ENCODE measurements at regions not wholly inside any gene's neighbourhood (a gene's known extent, or its start where the extent isn't known, plus 50 kb on each side); places are given as distances from the start of the nearest gene placed in this dataset.
A peak's percentile ranks its signal among the peaks of the same experiment; 100 is the strongest.

DNA sequence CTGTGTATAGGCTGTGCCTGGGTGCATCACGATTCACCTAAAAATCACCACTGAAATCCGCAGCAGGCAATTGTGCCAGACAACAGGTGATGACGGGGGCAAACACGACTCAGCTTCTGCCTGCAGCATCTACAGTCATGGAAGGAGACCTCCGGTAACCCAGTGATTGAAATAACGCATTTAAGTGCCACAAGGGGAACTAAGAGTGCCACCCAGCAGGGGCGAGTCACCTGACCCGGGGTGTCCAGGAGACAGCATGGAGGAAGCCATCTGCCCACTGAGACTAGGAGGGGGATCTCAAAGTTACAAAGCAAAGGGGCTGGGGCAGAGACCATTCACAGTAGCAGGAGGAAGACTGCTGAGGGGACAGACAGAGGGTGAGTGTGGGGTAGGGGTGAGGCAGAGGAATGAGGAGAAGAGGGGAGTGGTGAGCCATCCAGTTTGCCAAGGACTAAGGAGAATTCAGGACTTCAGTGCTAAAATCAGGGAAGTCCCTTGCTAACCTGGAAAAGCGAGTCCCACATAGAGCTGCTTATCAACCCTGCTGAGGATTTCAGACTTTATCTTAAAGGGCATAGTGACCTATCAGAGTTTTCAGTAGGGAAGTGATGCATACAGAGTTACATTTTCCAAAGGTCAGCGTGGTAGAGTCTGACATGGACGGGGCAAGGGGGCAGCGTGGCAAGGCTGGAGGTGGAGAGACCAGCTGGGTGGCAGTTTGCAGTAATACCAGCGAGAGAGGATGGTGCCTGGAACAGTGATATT lies 256.7 kb upstream of the HES1 start:
- DNase-seq: no peak

DNA sequence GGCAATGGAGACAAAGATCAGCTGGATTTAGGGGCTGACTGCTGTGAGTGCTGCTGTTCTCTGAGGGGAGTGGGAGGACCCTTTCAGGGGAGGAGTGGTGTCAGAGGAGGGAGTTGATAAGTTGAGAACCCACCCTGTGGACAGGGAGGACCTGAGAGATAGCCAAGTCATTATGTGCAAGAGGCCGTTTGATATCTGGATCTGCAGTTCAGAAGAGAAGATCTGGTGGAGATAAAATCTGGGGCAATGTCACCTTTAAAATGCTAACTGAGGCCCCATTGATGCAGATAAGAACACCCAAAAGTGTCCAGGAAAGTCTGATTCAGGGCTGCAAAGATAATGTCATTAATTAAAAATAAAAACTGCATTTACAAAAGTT lies 256.1 kb upstream of the HES1 start:
- DNase-seq: no peak

DNA sequence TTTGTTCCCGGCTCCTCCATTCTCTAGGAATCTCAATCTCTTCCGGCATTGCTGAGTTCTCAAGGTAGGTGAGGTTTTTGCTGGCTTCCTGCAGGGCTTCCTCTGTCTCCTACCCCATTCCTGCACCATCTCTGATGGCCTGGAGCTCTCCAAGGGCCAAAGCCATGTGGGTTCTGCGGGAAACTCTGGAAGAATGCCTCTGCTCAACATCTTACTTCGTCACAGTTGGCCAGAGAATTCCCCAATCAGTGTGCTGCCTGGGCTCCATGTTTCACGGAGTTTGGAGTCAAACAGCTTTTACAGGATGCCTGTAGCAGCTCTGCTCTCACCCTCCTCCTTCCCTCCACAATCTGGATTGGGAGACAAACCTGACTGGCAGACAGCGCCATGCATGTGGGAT lies 253.9 kb upstream of the HES1 start:
- DNase-seq: no peak

DNA sequence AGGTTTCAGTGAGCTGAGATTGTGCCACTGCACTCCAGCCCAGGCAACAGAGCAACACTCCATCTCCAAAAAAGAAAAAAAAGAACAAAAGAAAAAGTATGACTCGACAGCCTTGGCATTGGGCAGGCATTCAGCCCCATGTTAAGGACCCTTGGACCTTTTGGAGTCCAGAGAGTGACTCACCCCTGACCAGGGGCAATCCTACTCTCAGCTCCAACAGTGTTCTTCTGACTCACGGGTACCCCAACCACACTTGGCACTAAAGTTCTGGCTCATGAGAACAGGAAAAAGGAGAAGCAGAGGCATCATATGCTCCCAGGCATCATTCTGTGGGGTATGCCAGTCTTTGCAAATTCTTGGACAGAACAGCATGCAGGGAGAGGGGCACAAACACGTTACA lies 252.4 kb upstream of the HES1 start:
- no peak for DNase-seq

DNA sequence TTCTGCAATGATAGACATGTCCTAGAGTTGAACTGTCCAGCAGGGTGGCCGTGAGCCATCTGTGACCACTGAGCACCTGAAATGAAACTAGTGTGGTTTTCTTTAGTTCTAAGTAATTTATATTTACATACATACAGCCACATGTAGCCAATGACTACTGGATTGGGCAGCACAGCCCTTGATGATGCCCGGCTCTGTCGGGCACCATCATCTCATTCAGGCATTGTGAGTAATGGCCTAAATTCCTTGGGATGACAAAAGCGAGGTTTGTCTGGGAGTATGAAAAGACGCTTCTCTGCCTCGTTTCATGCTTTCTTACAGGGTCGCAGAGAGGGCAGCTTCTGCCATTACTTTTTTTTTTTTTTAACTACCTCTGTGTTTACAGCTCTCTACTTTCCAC lies 251.9 kb upstream of the HES1 start:
- DNase-seq: peak; percentile 66

DNA sequence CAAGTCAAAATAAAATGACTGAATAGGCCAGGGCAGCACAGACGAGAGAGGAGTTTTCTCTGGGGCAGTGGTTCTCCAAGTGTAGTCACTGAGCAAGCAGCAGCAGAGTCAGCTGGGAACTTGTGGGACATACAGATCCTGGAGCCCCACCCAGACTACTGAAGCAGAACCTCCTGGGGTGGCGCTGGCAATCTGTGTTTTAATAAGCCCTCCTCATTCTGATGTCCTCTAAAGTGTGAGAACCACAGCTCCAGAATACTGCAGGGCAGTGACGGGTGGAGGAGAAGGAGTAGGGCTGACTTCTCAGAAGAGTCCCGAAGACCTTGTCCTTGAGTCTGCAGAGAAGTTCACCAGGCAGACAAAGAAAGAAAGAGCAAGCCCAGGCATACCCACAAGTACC lies 251.3 kb upstream of the HES1 start:
- DNase-seq: no peak

DNA sequence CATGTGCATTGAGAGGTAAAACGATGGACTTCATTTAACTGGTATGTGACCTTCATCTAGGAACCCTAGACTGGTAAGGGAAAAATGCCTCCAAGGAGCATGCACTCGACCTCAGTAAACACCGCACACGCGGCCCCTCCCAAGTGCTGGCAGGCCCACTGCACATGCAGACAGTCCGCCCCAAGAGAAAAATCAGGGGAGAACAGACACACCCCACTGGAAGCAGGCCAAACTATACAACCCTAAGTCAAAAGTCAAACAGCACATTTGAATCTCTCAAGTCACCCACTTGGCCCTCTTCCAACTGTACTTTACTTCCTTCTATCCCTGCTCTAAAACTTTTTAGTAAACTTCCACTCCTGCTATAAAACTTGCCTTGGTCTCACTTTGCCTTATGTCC lies 250.1 kb upstream of the HES1 start:
- no peak for DNase-seq

DNA sequence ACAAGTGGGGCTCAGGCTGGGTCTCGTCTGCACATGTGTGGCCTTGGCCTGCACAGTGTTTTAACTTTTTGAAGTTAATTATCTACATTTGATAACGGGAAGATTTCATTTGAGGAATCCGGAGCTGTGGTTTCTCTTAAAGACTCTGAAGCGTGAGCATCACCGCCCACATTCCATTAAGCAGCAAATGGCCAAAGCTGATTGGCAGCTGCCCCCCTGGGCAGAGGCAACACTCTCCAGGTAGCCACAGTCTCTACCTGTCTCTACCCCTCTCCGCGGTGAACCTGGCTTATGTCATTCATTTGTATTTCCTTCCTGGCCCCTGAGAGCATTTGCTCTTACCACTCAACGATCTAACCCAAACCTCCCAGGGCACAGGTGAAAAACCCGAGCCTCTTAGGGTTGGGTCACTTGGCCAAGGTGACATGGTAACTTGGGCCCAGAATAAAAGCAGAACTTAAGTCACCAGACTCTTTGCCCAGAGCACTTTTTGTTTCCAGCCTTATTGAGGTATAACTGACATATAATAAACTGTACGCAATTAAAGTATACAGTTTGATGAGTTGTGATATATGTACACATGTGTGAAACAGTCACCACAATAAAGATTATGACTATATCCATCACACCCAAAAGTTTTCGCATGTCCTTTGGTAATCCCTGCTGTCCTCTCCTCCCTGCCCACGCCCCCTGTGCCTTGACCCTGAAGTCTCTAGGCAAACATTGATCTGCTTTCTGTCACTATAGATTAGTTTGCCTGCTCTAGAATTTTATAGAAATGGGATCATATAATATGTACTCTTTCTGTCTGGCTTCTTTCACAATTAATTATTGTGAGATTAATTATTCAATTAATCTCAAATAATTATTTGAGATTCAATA lies 245.7 kb upstream of the HES1 start:
- no peak for DNase-seq

DNA sequence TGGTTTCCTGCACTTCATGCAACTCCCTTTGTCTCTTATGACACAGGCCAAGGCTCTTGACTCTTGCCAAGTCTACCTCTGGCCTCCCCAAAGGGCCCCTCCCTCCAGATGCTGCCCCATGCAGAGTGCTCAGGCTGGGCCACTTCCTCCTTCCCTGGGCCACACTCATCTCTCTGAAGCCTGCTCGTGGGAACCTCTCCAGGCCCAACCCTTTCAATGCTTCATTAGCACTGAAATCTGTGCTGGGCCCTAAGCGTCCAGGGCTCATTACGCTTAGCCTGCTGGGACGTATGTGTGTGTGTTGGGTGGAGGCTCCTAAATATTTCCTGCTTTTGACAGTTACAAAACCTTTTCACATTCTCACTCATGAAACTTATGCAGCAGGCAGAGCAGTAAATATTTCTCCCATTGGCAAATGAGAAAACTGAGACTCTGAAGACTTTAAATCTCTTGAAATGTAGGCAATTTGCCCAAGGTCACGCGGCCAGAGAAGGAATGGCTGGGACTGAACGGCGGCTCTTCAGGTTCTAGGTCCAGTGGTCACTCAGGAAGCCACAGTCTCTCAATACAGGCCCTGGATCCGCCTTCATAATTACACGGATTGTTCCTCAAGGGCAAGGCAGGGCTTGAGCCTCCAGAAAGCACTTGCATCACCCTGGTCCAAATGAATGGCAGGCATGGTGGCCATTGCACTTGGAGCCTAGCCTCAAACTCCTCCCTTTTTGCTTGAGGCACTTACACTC lies 241.7 kb upstream of the HES1 start:
- peak; percentile 38 for DNase-seq

DNA sequence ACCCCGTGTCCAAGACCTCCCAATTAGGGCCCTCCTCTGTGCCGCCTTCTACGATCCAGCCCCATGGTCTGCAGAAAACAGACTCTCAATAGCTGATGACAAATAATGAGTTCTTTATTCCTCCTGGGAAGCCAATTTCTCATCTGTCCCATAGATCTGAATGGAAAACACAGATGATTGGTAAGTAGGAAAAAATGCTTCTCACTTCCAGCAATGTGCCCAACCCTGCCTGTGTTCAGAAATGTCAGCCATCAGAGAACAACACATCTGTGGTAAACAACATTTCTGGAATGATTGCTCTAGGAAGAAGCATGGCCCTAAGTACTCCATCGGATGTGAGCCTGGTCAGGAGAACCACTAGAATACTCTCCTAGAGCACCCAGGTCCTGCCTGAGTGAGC lies 240.5 kb upstream of the HES1 start:
- no peak for DNase-seq

DNA sequence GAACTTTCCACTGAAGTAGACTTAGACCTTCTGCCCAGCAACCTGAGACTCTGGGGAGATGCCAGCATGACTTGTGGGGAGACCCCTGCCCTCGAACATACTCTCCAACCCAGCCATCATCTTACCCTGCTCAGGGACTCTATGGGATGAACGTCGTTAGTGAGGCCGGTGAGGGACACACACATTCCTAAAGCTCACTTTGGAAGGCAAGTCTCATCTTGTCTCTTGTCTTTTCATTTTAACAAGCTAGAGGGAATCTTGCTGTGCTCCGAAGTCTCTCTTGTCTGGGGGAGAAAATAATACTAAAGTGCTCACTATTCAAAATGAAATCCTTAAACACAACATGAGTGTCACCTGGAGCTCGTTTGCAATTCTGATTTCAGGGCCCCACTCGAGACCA lies 239.5 kb upstream of the HES1 start:
- no peak for DNase-seq

DNA sequence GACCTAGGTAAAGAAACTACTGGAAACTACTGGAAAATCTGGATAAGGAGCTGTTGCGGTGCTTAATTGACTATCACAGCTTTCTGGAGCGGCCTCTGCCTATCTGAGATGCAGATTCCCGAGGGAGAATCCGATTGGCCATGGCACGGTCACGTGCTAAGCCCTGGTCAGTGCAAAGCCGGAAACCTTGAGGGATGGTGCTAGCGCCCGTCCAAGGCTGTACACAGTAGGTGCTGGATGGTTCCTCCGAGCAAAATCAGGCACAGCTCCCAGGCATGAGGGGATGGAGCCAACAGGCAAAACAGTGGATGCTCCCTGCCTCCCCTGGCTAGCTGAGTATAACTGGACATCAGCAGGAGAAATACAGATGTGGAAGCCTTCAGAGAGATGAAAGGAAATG lies 238.7 kb upstream of the HES1 start:
- DNase-seq: peak; percentile 46

DNA sequence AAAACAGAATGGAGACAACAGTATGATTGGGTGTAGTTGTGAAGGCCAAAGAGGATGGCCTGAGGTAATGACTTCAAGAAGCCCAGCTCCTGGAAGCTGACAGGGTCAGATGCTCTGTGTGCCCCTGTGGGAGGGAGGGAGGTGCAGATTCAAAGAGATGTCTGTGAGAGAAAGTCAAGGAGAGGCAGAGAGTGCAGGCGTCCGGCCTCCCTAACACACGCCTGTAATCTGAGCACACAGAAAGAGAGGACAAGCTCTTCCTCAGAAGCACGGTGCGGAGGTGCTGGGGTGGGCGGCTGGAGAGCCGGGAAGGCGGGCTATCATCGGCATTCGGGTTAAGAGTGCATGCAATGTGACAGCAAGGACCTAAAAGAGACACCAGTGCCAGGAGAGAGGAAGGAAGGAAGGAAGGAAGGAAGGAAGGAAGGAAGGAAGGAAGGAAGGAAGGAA lies 238.2 kb upstream of the HES1 start:
- peak; percentile 42 for DNase-seq

DNA sequence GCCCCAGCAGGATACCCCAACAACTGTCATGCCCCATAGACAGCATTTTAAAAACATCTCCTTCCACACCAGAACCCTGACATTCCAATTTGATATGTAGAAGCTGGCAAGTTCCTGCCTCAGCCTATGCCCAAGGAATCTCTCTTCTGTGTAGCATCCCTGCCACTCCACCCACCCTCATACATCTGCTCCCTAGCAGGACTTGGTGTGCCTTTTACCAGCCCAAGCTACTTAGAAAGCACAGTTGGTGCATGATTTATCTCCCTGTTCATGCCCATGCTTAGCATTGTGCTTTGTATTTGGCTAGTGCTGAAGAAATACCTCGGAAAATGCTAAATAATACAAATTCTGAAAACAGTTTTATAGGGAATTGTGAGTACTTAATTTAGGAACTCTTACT lies 236.9 kb upstream of the HES1 start:
- DNase-seq: no peak

DNA sequence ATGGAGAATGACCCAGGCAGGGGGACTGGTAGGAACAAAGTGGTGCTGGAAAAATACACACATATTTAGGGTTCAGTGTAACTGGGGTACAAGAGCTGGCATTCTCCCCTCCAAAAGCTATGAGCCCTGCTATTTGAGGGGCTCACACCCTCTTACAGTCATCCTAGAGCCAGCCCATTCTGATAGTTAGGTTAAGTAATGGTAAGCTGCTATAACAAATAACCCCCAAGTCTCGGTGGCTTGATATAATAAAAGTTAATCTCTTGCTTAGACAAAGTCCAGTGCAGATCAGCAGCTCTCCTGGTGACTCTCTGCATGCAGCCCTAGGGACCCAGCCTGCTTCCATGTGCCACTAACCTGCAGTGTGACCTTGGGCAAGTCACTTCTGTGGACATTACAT lies 234.9 kb upstream of the HES1 start:
- DNase-seq: no peak

DNA sequence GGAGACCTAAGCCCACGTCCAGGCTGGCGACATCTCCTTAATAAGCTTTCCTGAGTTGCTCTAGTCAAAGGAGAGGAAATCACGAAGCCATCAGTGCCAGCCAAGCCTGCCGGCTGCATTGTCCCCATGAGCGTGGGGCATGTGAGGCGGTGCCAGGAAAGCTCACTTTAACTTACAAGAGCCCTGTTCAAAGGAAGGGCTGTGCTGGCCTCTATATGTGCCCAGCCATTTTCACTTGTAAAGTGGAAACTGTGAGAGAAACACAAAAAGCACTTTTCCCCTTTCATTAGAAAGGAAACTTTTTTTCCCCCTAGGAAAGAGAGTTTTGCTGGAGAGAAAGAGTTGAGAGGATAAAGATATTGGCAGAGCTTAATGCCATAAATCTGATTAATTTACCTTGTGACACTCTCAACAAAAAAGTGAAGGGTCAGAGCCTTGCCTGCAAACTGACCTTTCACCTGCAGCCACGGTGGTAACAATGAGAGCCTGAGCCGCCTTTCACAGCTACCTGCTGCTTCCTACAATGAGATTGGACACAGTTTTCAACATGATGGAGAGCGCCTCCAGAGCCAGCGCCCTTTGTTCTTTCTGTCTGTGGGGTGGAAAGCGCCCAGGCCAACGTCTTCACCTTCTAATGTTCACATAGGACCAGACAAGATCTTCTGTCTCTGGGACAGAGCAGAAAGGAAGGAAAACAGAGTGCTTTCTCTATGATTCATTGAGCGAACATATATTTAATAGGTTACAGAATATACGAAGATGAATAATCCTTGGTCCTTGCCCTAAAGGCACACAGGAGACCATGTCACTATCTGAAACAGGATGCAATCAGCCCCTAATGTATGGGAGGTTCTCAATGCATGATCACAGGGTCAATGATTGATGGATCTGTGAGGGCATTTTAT lies 233.1 kb upstream of the HES1 start:
- DNase-seq: no peak

DNA sequence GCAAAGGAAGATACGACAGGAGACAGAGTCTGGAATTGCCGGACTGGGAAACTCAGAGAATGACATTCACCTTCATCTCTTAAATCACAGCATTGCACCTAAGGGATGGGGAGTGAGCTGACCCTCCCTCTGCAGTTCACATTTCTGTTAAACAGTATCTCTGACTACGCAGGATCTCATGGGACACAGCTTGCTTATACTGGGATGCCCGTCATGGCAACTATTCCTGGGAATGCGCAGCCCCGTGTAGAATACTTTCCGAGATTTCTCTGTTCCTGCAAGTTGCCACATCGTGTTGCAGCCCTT lies 232.5 kb upstream of the HES1 start:
- no peak for DNase-seq

DNA sequence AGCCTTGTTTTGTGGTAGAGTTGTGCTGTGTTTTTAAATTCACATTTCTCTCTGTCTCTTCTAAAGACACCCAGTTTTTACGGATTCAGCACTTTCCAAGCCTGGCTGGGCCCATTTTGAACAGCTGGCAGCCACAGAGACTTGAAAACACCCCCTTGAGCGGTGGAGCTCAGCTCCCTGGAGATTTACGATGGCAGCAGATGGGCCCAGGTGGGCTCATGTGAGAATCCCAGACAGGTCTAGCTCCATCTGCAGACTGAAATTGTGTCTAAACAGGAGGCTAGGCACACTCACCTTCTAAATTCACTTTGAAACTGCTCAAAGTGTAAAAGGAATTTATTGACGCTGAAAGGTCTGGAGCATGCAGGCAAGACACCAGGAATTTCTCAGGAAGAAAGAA lies 232.0 kb upstream of the HES1 start:
- no peak for DNase-seq

DNA sequence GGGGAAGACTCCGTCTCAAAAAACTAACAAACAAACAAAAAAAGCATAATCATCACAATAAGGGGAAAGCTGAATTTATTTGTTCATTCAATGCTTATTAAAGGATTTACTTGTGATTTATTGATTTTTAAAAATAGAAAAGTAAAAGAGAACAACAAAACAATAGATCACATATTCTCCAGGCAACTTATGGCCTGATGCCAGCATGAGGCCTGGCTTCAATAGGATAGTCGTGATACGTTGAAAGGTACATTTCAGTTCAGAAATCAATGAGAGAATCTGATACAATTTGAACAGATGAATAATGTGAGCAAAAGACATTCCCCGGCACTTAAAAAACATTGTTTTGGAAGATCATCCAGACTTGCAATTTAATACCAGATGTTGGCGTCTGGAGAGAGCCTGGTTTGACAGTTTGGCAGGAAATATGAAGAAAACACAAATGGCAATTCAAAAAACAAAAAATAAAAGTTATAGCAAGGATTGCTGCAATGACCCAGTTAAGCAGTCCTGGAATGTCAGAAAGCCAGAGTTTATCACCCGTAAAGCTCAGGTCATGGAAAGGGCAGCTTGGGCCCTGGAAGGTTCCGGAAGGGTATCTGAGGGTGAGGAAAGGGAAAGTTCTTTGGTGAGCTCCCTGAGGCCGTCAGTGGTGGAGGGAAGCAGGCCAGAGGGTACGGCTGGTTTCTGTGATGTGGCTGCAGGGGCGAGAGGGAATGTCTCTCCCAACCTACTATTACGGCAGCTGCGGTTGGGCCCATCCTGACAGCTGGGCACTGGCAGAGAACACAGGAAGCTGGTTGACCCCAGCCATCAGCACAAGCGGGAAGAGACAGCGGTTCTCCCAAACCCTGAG lies 230.2 kb upstream of the HES1 start:
- DNase-seq: peak; percentile 50

DNA sequence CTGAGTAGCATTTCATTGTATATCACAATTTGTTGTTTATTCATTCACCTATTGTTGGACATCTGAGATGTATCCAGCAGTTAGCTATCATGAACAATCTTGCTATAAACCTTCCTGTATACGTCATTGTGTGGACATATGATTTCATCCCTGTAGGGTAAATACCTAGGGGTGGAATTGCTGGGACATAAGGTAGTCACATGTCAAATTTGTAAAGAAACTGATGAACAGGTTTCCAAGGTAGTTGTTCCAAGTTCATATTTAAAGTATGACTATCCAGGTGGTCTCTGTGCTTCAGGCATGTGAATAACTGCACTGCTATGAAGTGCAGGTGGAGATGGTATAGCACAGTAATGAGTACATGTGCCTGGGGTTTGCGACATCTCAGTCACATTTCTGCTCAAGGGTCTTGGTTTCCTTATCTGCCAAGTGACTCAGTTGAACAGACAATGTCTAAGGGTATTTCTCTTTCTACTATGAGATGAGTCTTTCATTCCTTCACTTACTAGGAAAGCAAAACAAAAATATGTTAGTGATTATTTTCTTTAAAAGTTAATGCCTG lies 229.0 kb upstream of the HES1 start:
- no peak for DNase-seq

DNA sequence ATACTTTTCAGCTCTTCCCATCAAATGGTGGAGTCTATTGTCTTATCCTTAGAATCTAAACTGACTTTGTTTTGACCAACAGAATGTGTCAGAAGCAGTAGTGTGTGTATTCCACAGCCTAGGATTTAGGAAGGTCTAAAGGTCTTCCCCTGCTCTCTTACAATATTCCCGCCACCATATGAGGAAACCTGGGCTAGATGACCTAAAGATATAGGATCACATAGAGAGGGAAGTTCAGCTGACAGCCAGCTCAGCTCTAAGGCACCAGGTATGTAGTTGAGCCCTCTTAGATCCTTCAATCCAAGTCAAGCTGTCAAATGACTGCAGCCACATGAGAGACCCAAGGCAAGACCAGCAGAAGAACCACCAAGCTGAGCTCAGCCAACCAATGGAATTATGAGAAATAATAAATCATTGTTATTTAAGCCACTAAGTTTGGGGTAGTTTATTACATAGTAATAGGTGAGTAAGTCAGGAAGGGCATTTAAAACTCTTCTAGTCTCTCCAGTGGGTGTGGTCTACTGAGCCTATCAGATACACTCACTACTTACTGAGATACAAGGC lies 227.7 kb upstream of the HES1 start:
- DNase-seq: no peak

Measured in eye (tissue), 1 donor.